ENCODE measurements at regions not wholly inside any gene's neighbourhood (a gene's known extent, or its start where the extent isn't known, plus 50 kb on each side); places are given as distances from the start of the nearest gene placed in this dataset.
A peak's percentile ranks its signal among the peaks of the same experiment; 100 is the strongest.

- BruUV-seq (replicated peaks), result no TSS peak
- TF ChIP-seq CTCF (conservative IDR thresholded peaks at IDR 0.05; ENCODE audit: low read depth, low read length) (no peak), EZH2 (IDR thresholded peaks at IDR 0.05; ENCODE audit: low read length, unreplicated experiment) (no peak), EZH2phosphoT487 (IDR thresholded peaks at IDR 0.05; ENCODE audit: borderline replicate concordance, low read length) (no peak)
- H3K4me2 ChIP-seq (ENCODE audit: low read length), result no peak overlapping the region
- no peak overlapping the region for H3K27ac ChIP-seq (ENCODE audit: low read length)
- no peaks in the 10 kb centered on the region for H4K20me1 ChIP-seq (ENCODE audit: low read length)
- ATAC-seq (peak; percentile 76), DNase-seq (peak; percentile 68)
- CTCF ChIA-PET, result no interaction called here
- H3K36me3 ChIP-seq (ENCODE audit: low read depth, low read length), result no peaks in the 10 kb centered on the region
- intact Hi-C loops (cut with micrococcal nuclease), result no loop called here
- H3K9me2 ChIP-seq (replicated peaks; ENCODE audit: low read length), result no peaks in the 10 kb centered on the region
- H3K4me3 ChIP-seq (ENCODE audit: low read length), result no peak overlapping the region
- peaks cover 5% of the 10 kb centered on the region; the same call in 1 of the 2 replicates for H3K4me1 ChIP-seq (ENCODE audit: insufficient read depth, low read length)
- no peak overlapping the region for H3K9ac ChIP-seq (ENCODE audit: low read length)
- no peaks in the 10 kb centered on the region for H3K9me3 ChIP-seq (ENCODE audit: low read length)
- no peaks in the 10 kb centered on the region for H3K27me3 ChIP-seq (ENCODE audit: low read length)
- no peaks in the 10 kb centered on the region for H3K79me2 ChIP-seq (ENCODE audit: low read length)
- POLR2A ChIA-PET (ENCODE audit: unreplicated experiment), result no interaction called here
- no peak overlapping the region for H2AFZ ChIP-seq (ENCODE audit: low read length)
- no peaks in the 10 kb centered on the region for H3F3A ChIP-seq (ENCODE audit: low read length, unreplicated experiment)
These were observed 372.0 kb downstream of the EFNB2 start for GRCh38 chr13:106163426-106163825.

DNA sequence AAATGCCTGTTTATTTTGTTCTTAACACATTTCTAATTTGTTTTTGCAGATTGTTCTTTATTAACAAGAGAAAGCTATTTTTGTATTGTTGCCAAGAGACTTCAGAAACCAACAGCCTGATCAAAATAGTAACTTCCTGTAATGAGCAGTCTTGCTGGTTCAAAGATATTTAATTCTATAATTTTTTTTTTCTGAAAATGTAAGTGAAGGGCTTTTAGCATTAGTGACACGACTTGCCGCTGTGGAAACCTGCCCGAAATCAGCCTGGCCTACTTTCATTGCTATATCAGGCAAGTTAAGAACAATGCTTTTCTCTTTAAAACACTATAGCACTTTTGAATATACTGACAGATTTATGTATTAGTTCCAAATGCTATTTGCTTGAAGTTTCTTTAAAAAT, 374.3 kb downstream of the EFNB2 start:
- ChIA-PET CTCF (no interaction called here), POLR2A (ENCODE audit: unreplicated experiment) (no interaction called here)
- Histone ChIP-seq H3K4me2 (ENCODE audit: low read length) (no peak overlapping the region), H3K9ac (ENCODE audit: low read length) (no peak overlapping the region), H3K27me3 (ENCODE audit: low read length) (no peaks in the 10 kb centered on the region), H3K4me3 (ENCODE audit: low read length) (no peak overlapping the region), H3K4me1 (ENCODE audit: insufficient read depth, low read length) (peaks cover 15% of the 10 kb centered on the region), H2AFZ (ENCODE audit: low read length) (no peak overlapping the region), H3K79me2 (ENCODE audit: low read length) (no peaks in the 10 kb centered on the region), H4K20me1 (ENCODE audit: low read length) (no peaks in the 10 kb centered on the region), H3K9me3 (ENCODE audit: low read length) (no peaks in the 10 kb centered on the region), H3F3A (ENCODE audit: low read length, unreplicated experiment) (no peaks in the 10 kb centered on the region), H3K9me2 (replicated peaks; ENCODE audit: low read length) (no peaks in the 10 kb centered on the region), H3K27ac (ENCODE audit: low read length) (no peak overlapping the region), H3K36me3 (ENCODE audit: low read depth, low read length) (no peaks in the 10 kb centered on the region)
- ATAC-seq, result no peak
- no TSS peak for BruUV-seq (replicated peaks)
- no peak for TF ChIP-seq CTCF (conservative IDR thresholded peaks at IDR 0.05; ENCODE audit: low read depth, low read length)
- no peak for TF ChIP-seq EZH2phosphoT487 (IDR thresholded peaks at IDR 0.05; ENCODE audit: borderline replicate concordance, low read length)
- no peak for TF ChIP-seq EZH2 (IDR thresholded peaks at IDR 0.05; ENCODE audit: low read length, unreplicated experiment)
- DNase-seq, result no peak
- intact Hi-C loops (cut with micrococcal nuclease), result no loop called here

GRCh38 chr13:106159295-106160195, 375.9 kb downstream of the EFNB2 start:
- no TSS peak for BruUV-seq (replicated peaks)
- H3F3A ChIP-seq (ENCODE audit: low read length, unreplicated experiment), result peaks cover 4% of the 10 kb centered on the region
- no peaks in the 10 kb centered on the region for H3K27me3 ChIP-seq (ENCODE audit: low read length)
- H3K4me3 ChIP-seq (ENCODE audit: low read length), result no peak overlapping the region
- DNase-seq (no peak), ATAC-seq (no peak)
- ChIA-PET CTCF (no interaction called here), POLR2A (ENCODE audit: unreplicated experiment) (no interaction called here)
- TF ChIP-seq EZH2phosphoT487 (IDR thresholded peaks at IDR 0.05; ENCODE audit: borderline replicate concordance, low read length), result no peak
- no peak for TF ChIP-seq EZH2 (IDR thresholded peaks at IDR 0.05; ENCODE audit: low read length, unreplicated experiment)
- no peak for TF ChIP-seq CTCF (conservative IDR thresholded peaks at IDR 0.05; ENCODE audit: low read depth, low read length)
- no peaks in the 10 kb centered on the region for H3K9me3 ChIP-seq (ENCODE audit: low read length)
- H3K4me1 ChIP-seq (ENCODE audit: insufficient read depth, low read length), result peaks cover 26% of the 10 kb centered on the region
- no peaks in the 10 kb centered on the region for H3K79me2 ChIP-seq (ENCODE audit: low read length)
- intact Hi-C loops (cut with micrococcal nuclease), result no loop called here
- no peaks in the 10 kb centered on the region for H3K9me2 ChIP-seq (replicated peaks; ENCODE audit: low read length)
- no peak overlapping the region for H3K27ac ChIP-seq (ENCODE audit: low read length)
- H3K36me3 ChIP-seq (ENCODE audit: low read depth, low read length), result no peaks in the 10 kb centered on the region
- H3K4me2 ChIP-seq (ENCODE audit: low read length), result no peak overlapping the region
- no peaks in the 10 kb centered on the region for H4K20me1 ChIP-seq (ENCODE audit: low read length)
- no peak overlapping the region for H3K9ac ChIP-seq (ENCODE audit: low read length)
- no peak overlapping the region for H2AFZ ChIP-seq (ENCODE audit: low read length)
